Panc1 (cell line): ENCODE measurements at regions not wholly inside any gene's neighbourhood (a gene's known extent, or its start where the extent isn't known, plus 50 kb on each side); places are given as distances from the start of the nearest gene placed in this dataset.

ENCODE experiments used
- ATAC-seq: fragments of 200-7000 bp; cut with Tn5 transposase; 2 replicates; pipeline ENCODE4 v1.9.1; 2020; ENCODE audit warnings: mild to moderate bottlenecking, moderate library complexity
- BruUV-seq: library from RNA; stranded (reverse); fragments of 400-500 nt; replicated peaks from 2 replicates; lab custom pipeline; 2021; lab: Mats Ljungman, UMichigan
- CTCF ChIA-PET: fragments of 300-600 bp; sonication (Branson Sonifier 250); formaldehyde crosslinking; loops from one replicate; lab custom pipeline; 2022; ENCODE audit warnings: antibody characterized with exemption; lab: Charles Lee
- POLR2A ChIA-PET: fragments of 300-600 bp; sonication (Branson Sonifier 250); formaldehyde crosslinking; loops from one replicate; lab custom pipeline; 2022; ENCODE audit warnings: antibody characterized with exemption; lab: Charles Lee
- DNase-seq: peaks from one replicate; pipeline ENCODE4 v3.0.0-alpha.2; 2010; ENCODE audit warnings: low read depth, low spot score
- H3K27ac ChIP-seq: 2 replicates; pipeline ENCODE4 v1.5.1; 2011; ENCODE audit warnings: mild to moderate bottlenecking, low read length, inconsistent platforms
- H3K27me3 ChIP-seq: fragments of 200-500 bp; sonication (Bioruptor generic); 2 replicates; pipeline ENCODE4 v1.6.0; 2014; ENCODE audit warnings: low read length, inconsistent platforms; ENCODE audit not compliant: control insufficient read depth, insufficient read depth
- H3K36me3 ChIP-seq: fragments of 200-500 bp; sonication (Bioruptor generic); 2 replicates; pipeline ENCODE4 v1.5.1; 2014; ENCODE audit warnings: inconsistent platforms, mild to moderate bottlenecking, low read length, moderate library complexity; ENCODE audit not compliant: control insufficient read depth, insufficient read depth
- H3K4me1 ChIP-seq: 2 replicates; pipeline ENCODE4 v1.5.1; 2011; ENCODE audit warnings: inconsistent platforms, mild to moderate bottlenecking, low read length, moderate library complexity; ENCODE audit not compliant: control insufficient read depth, insufficient read depth
- H3K4me3 ChIP-seq, 2 experiments: 2 replicates each; pipeline ENCODE4 v1.5.1; 2011 to 2012; ENCODE audit warnings: low read depth in 2 of 2, low read length in 2 of 2, mild to moderate bottlenecking in 2 of 2, inconsistent platforms in 1 of 2, moderate library complexity in 1 of 2
- H3K9me3 ChIP-seq: fragments of 200-500 bp; sonication (Bioruptor generic); 2 replicates; pipeline ENCODE4 v1.5.1; 2014; ENCODE audit warnings: low read depth, mild to moderate bottlenecking, inconsistent platforms, low read length, moderate library complexity; ENCODE audit not compliant: control insufficient read depth, insufficient read depth
- POLR2AphosphoS5 ChIP-seq: IDR thresholded peaks from 2 replicates; pipeline ENCODE4 v1.6.1; 2012; ENCODE audit warnings: mild to moderate bottlenecking, low read depth, low read length, moderate library complexity
- SIN3A ChIP-seq: IDR thresholded peaks from 2 replicates; pipeline ENCODE4 v1.6.1; 2012; ENCODE audit warnings: low read depth, mild to moderate bottlenecking, low read length, moderate library complexity, borderline replicate concordance; ENCODE audit not compliant: insufficient read depth
- TCF7L2 ChIP-seq: IDR thresholded peaks from 2 replicates; pipeline ENCODE4 v1.6.1; 2011; ENCODE audit warnings: mild to moderate bottlenecking, low read depth, low read length, inconsistent platforms
- in situ Hi-C: cut with HindIII; loops from 2 replicates; pipeline ENCODE4 v1.10.0; 2016; ENCODE audit warnings: low sequenced_read_pairs, low pct_unique_long_range_greater_than_20kb
- intact Hi-C: fragments of 100-400 bp; cut with micrococcal nuclease; formaldehyde crosslinking; loops from one replicate; pipeline ENCODE4 v1.10.0; 2022; ENCODE audit not compliant: unreplicated experiment
- TF ChIP-seq, protein P1 (sequence below), 2 experiments: IDR thresholded peaks; 2 replicates each; pipeline ENCODE4 v1.6.1; 2011 to 2012; ENCODE audit warnings: low read depth in 2 of 2, control low read depth in 1 of 2, low read length in 1 of 2, mild to moderate bottlenecking in 1 of 2, moderate library complexity in 1 of 2; ENCODE audit not compliant: insufficient read depth in 1 of 2
- TF ChIP-seq, protein P2 (sequence below): fragments of 450-650 bp; IDR thresholded peaks from 2 replicates; pipeline ENCODE4 v1.5.1; 2017; ENCODE audit warnings: mild to moderate bottlenecking

DNA sequence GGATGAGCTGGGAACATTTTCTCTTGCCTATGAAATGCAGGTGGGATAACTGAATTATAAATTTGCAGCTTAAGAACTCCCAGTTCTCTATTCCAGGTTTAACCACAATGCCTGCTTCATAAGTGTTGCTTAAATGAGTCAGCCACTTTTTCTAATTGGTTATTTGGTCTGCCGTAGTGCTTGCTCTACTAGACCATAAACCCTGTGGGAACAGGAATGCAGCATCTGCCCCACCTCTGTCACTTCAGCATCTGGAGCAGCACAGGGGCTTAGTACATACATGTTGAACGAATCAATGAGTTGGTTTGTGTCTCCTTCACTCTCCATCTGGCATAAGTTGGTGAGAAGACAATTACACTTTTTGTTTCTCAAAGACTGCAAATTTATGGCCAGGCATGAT is 95.2 kb upstream of the PTER start:
- H3K36me3 ChIP-seq = no peaks in the 10 kb centered on the region
- no peaks in the 10 kb centered on the region for H3K9me3 ChIP-seq
- intact Hi-C loops = no loop called here
- H3K27me3 ChIP-seq = no peaks in the 10 kb centered on the region
- CTCF ChIA-PET = no interaction called here
- POLR2A ChIA-PET = no interaction called here
- in situ Hi-C loops = no loop called here
- no TSS peak for BruUV-seq
- no peak for DNase-seq
- ATAC-seq = no peak
- H3K4me1 ChIP-seq = no peaks in the 10 kb centered on the region
- TF ChIP-seq, protein P1, sequence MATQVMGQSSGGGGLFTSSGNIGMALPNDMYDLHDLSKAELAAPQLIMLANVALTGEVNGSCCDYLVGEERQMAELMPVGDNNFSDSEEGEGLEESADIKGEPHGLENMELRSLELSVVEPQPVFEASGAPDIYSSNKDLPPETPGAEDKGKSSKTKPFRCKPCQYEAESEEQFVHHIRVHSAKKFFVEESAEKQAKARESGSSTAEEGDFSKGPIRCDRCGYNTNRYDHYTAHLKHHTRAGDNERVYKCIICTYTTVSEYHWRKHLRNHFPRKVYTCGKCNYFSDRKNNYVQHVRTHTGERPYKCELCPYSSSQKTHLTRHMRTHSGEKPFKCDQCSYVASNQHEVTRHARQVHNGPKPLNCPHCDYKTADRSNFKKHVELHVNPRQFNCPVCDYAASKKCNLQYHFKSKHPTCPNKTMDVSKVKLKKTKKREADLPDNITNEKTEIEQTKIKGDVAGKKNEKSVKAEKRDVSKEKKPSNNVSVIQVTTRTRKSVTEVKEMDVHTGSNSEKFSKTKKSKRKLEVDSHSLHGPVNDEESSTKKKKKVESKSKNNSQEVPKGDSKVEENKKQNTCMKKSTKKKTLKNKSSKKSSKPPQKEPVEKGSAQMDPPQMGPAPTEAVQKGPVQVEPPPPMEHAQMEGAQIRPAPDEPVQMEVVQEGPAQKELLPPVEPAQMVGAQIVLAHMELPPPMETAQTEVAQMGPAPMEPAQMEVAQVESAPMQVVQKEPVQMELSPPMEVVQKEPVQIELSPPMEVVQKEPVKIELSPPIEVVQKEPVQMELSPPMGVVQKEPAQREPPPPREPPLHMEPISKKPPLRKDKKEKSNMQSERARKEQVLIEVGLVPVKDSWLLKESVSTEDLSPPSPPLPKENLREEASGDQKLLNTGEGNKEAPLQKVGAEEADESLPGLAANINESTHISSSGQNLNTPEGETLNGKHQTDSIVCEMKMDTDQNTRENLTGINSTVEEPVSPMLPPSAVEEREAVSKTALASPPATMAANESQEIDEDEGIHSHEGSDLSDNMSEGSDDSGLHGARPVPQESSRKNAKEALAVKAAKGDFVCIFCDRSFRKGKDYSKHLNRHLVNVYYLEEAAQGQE (IDR thresholded peaks at IDR 0.05; ENCODE audit: insufficient read depth in 1 of 2, low read depth in 2 of 2, low read length in 1 of 2) = no peak
- no peak for TF ChIP-seq SIN3A
- no peak for TF ChIP-seq TCF7L2
- TF ChIP-seq POLR2AphosphoS5 = no peak
- TF ChIP-seq, protein P2, sequence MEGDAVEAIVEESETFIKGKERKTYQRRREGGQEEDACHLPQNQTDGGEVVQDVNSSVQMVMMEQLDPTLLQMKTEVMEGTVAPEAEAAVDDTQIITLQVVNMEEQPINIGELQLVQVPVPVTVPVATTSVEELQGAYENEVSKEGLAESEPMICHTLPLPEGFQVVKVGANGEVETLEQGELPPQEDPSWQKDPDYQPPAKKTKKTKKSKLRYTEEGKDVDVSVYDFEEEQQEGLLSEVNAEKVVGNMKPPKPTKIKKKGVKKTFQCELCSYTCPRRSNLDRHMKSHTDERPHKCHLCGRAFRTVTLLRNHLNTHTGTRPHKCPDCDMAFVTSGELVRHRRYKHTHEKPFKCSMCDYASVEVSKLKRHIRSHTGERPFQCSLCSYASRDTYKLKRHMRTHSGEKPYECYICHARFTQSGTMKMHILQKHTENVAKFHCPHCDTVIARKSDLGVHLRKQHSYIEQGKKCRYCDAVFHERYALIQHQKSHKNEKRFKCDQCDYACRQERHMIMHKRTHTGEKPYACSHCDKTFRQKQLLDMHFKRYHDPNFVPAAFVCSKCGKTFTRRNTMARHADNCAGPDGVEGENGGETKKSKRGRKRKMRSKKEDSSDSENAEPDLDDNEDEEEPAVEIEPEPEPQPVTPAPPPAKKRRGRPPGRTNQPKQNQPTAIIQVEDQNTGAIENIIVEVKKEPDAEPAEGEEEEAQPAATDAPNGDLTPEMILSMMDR = no peak
- no peak overlapping the region for H3K27ac ChIP-seq
- H3K4me3 ChIP-seq = no peak overlapping the region

DNA sequence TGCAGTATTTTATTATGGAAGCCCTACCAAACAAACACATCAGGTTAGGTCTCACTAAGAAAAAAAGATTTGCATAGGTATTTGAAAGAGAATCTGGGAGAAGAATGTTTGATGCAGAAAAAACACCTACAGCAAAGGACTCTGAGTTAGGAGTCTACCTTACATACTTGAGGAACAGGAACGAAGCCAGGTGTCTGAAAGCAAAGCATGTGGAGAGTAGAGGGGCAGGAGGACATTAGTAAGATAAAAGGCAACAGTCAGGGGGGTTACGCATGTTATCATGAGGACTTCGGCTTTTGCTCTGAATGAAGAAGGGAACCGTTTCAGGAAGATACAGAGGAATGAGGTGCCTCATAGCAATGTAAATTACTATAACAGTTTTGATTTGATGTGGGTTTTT is 87.9 kb upstream of the PTER start:
- no peak overlapping the region for H3K27ac ChIP-seq
- no peak for ATAC-seq
- in situ Hi-C loops = no loop called here
- TF ChIP-seq TCF7L2 (no peak), POLR2AphosphoS5 (no peak), SIN3A (no peak)
- TF ChIP-seq, protein P1 (IDR thresholded peaks at IDR 0.05; ENCODE audit: insufficient read depth in 1 of 2, low read depth in 2 of 2, low read length in 1 of 2) = no peak
- H3K4me1 ChIP-seq = no peaks in the 10 kb centered on the region
- no peaks in the 10 kb centered on the region for H3K27me3 ChIP-seq
- ChIA-PET CTCF (no interaction called here), POLR2A (no interaction called here)
- H3K36me3 ChIP-seq = no peaks in the 10 kb centered on the region
- H3K9me3 ChIP-seq = no peaks in the 10 kb centered on the region
- DNase-seq = no peak
- BruUV-seq = no TSS peak
- H3K4me3 ChIP-seq = no peak overlapping the region
- intact Hi-C loops = no loop called here
